ENCODE measurements at regions not wholly inside any gene's neighbourhood (a gene's known extent, or its start where the extent isn't known, plus 50 kb on each side); places are given as distances from the start of the nearest gene placed in this dataset.
A peak's percentile ranks its signal among the peaks of the same experiment; 100 is the strongest.

GRCh38 chr13:78096221-78096620 lies 177.6 kb upstream of the EDNRB start:
- H3K4me1 ChIP-seq = no peaks in the 10 kb centered on the region
- H3K4me2 ChIP-seq = no peak overlapping the region
- no peak for TF ChIP-seq EZH2 (IDR thresholded peaks at IDR 0.05)
- TF ChIP-seq CTCF (IDR thresholded peaks at IDR 0.05) = no peak
- no peak for TF ChIP-seq EZH2phosphoT487 (IDR thresholded peaks at IDR 0.05)
- Mint-ChIP-seq H3K27me3 (ENCODE audit: insufficient read depth, low read depth) (peaks cover 2% of the 10 kb centered on the region), H3K4me1 (no peaks in the 10 kb centered on the region), H3K27ac (no peak overlapping the region), H3K4me3 (no peak overlapping the region), H3K9me3 (peaks cover 7% of the 10 kb centered on the region), H3K36me3 (no peaks in the 10 kb centered on the region)
- H3K9ac ChIP-seq = no peak overlapping the region
- H3K4me3 ChIP-seq = no peak overlapping the region
- no peaks in the 10 kb centered on the region for H3F3A ChIP-seq (ENCODE audit: low read depth)
- H4K20me1 ChIP-seq (ENCODE audit: low read depth) = no peaks in the 10 kb centered on the region
- no peak overlapping the region for H3K27ac ChIP-seq
- no peaks in the 10 kb centered on the region for H3K79me2 ChIP-seq (ENCODE audit: low read depth)
- no peaks in the 10 kb centered on the region for H3K27me3 ChIP-seq
- no peaks in the 10 kb centered on the region for H3K9me3 ChIP-seq (ENCODE audit: low read depth)
- H2AFZ ChIP-seq (replicated peaks) = no peak overlapping the region
- no peak for DNase-seq (ENCODE audit: low spot score)
- H3K36me3 ChIP-seq = no peaks in the 10 kb centered on the region

- H3K9ac ChIP-seq = no peak overlapping the region
- H4K20me1 ChIP-seq (ENCODE audit: low read depth) = no peaks in the 10 kb centered on the region
- Mint-ChIP-seq H3K36me3 (no peaks in the 10 kb centered on the region), H3K4me3 (no peak overlapping the region), H3K27me3 (ENCODE audit: insufficient read depth, low read depth) (no peaks in the 10 kb centered on the region), H3K9me3 (peaks cover under 1% of the 10 kb centered on the region), H3K4me1 (peaks cover 2% of the 10 kb centered on the region), H3K27ac (no peak overlapping the region)
- no peaks in the 10 kb centered on the region for H3K36me3 ChIP-seq
- H3K4me3 ChIP-seq = no peak overlapping the region
- no peak overlapping the region for H3K27ac ChIP-seq
- no peak for DNase-seq (ENCODE audit: low spot score)
- no peak overlapping the region for H2AFZ ChIP-seq (replicated peaks)
- H3K4me1 ChIP-seq = peaks cover 3% of the 10 kb centered on the region
- TF ChIP-seq CTCF (IDR thresholded peaks at IDR 0.05) (no peak), EZH2 (IDR thresholded peaks at IDR 0.05) (no peak), EZH2phosphoT487 (IDR thresholded peaks at IDR 0.05) (no peak)
- no peak overlapping the region for H3K4me2 ChIP-seq
- no peaks in the 10 kb centered on the region for H3K9me3 ChIP-seq (ENCODE audit: low read depth)
- no peaks in the 10 kb centered on the region for H3K79me2 ChIP-seq (ENCODE audit: low read depth)
- no peaks in the 10 kb centered on the region for H3F3A ChIP-seq (ENCODE audit: low read depth)
- no peaks in the 10 kb centered on the region for H3K27me3 ChIP-seq
Measured at GRCh38 chr13:78087966-78088678, 169.5 kb upstream of the EDNRB start.

- no peak overlapping the region for H3K9ac ChIP-seq
- Mint-ChIP-seq H3K4me3 (no peak overlapping the region), H3K27me3 (ENCODE audit: insufficient read depth, low read depth) (no peaks in the 10 kb centered on the region), H3K4me1 (peaks cover 2% of the 10 kb centered on the region), H3K36me3 (peaks cover 2% of the 10 kb centered on the region), H3K27ac (peak overlapping the region; percentile 43), H3K9me3 (peaks cover 23% of the 10 kb centered on the region)
- TF ChIP-seq EZH2phosphoT487 (IDR thresholded peaks at IDR 0.05) (no peak), CTCF (IDR thresholded peaks at IDR 0.05) (no peak), EZH2 (IDR thresholded peaks at IDR 0.05) (no peak)
- DNase-seq (ENCODE audit: low spot score) = no peak
- H3K27ac ChIP-seq = no peak overlapping the region
- H2AFZ ChIP-seq (replicated peaks) = peak overlapping the region; percentile 18
- no peaks in the 10 kb centered on the region for H3K36me3 ChIP-seq
- H3K9me3 ChIP-seq (ENCODE audit: low read depth) = peaks cover 10% of the 10 kb centered on the region
- no peaks in the 10 kb centered on the region for H3K79me2 ChIP-seq (ENCODE audit: low read depth)
- H4K20me1 ChIP-seq (ENCODE audit: low read depth) = no peaks in the 10 kb centered on the region
- no peak overlapping the region for H3K4me2 ChIP-seq
- peaks cover 3% of the 10 kb centered on the region for H3K4me1 ChIP-seq
- H3K27me3 ChIP-seq = no peaks in the 10 kb centered on the region
- H3K4me3 ChIP-seq = no peak overlapping the region
- no peaks in the 10 kb centered on the region for H3F3A ChIP-seq (ENCODE audit: low read depth)
Measured at GRCh38 chr13:78085434-78086225, 167.0 kb upstream of the EDNRB start.

All from neural progenitor cell (in vitro differentiated cells).